Adipocyte (in vitro differentiated cells): ENCODE measurements at regions not wholly inside any gene's neighbourhood (a gene's known extent, or its start where the extent isn't known, plus 50 kb on each side); places are given as distances from the start of the nearest gene placed in this dataset.

Experiments
- DNase-seq: peaks from one replicate; pipeline ENCODE4 v3.0.0-alpha.2; 2015; ENCODE audit warnings: low read depth
- H3K27me3 ChIP-seq: replicated peaks from 2 replicates; pipeline ENCODE4 v1.7.0; 2013; ENCODE audit warnings: mild to moderate bottlenecking, low read length, moderate library complexity; ENCODE audit not compliant: control insufficient read depth, insufficient read depth
- H3K36me3 ChIP-seq: 2 replicates; pipeline ENCODE4 v1.7.0; 2013; ENCODE audit warnings: low read length, mild to moderate bottlenecking, moderate library complexity; ENCODE audit not compliant: control insufficient read depth, insufficient read depth, severe bottlenecking
- H3K4me1 ChIP-seq: 2 replicates; pipeline ENCODE4 v1.7.0; 2013; ENCODE audit warnings: mild to moderate bottlenecking, low read length, moderate library complexity; ENCODE audit not compliant: control insufficient read depth, insufficient read depth
- H3K4me3 ChIP-seq: 2 replicates; pipeline ENCODE4 v1.7.0; 2013; ENCODE audit warnings: mild to moderate bottlenecking, low read length, moderate library complexity
- H3K9ac ChIP-seq: 2 replicates; pipeline ENCODE4 v1.7.0; 2013; ENCODE audit warnings: mild to moderate bottlenecking, low read length, moderate library complexity
- H3K9me3 ChIP-seq: 2 replicates; pipeline ENCODE4 v1.7.0; 2013; ENCODE audit warnings: mild to moderate bottlenecking, low read length, moderate library complexity; ENCODE audit not compliant: control insufficient read depth

DNA sequence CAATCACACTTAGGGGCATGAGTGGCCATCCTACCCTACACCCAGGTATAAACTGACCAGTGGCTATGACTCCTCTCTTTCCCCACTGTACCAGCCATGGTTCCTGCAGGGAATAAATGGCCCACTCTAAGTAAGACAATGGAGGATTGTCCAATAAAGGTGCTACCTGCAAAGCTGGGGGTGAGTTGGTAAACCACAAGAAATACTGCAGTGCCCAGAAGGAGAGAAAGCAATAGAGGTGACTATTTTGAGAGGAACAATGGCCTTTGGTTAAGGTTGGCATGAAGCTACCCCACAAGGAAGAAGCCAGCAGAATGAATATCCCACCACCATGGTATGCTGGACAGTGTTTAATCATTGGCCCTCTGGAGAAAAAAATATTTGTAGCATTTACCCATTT lies 233.3 kb upstream of the ECI2 start:
- Histone ChIP-seq H3K9me3 (no peaks in the 10 kb centered on the region), H3K4me1 (peaks cover 29% of the 10 kb centered on the region), H3K27me3 (no peaks in the 10 kb centered on the region), H3K4me3 (no peak overlapping the region), H3K9ac (no peak overlapping the region), H3K36me3 (no peaks in the 10 kb centered on the region)
- DNase-seq: no peak

DNA sequence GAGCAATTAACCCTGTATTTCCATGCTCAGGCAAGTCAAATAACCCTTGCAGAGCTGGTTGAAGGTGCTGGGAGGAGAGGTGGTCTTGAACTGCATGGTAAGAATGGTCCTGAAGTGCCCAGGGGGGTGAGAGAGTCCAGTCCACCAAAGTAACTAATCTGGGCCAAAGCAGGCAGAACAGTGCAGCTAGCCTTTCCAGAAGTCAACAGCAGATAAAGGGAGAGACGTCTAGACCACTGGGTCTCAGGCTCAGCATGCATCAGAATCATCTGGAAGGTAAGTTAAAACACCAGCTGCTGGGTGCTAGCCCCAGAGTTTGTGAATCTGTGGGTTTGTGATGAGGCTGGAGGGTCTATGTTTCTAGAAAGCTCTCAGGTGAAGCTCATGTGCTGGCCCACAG lies 232.3 kb upstream of the ECI2 start:
- Histone ChIP-seq H3K27me3 (no peaks in the 10 kb centered on the region), H3K9ac (no peak overlapping the region), H3K4me1 (peaks cover 29% of the 10 kb centered on the region), H3K9me3 (no peaks in the 10 kb centered on the region), H3K36me3 (no peaks in the 10 kb centered on the region), H3K4me3 (no peak overlapping the region)
- no peak for DNase-seq

DNA sequence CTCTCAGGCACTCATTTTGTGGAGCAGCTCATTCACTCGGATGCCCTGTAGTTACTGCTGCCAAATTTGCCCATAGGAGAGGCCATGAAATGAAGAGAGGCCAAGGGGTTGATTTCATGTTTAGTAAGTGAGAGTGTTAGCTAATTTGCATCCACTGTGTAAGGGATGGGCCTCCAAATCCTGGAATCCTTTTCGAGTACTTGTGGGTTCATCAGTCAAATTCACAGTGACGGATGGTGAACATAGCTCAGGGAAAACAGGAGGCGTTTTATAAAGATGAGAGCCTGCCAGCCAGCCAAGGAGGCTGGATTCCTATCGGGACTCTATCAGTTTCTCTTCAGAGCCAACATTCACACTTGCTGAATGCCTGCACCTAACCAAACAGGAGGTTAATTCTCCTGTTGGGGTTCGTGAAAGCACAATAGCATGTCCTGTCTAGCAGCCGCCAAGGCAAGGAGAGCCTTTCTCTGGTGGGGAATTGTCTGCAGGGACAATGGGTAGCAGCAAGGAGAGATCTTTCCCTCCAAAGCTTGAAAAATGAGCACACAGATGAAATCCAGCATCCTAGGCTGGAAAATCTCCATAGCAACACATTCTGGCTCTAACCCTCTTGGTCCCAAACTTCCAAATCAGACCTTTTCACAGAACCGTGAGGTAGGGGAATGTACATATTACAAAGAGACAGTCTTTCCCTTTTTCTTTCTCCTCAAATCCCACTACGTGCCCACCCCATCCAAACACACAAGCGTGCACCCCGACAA lies 231.4 kb upstream of the ECI2 start:
- DNase-seq: no peak
- H3K4me3 ChIP-seq: no peak overlapping the region
- peaks cover 27% of the 10 kb centered on the region for H3K4me1 ChIP-seq
- no peak overlapping the region for H3K9ac ChIP-seq
- no peaks in the 10 kb centered on the region for H3K27me3 ChIP-seq
- no peaks in the 10 kb centered on the region for H3K36me3 ChIP-seq
- no peaks in the 10 kb centered on the region for H3K9me3 ChIP-seq

DNA sequence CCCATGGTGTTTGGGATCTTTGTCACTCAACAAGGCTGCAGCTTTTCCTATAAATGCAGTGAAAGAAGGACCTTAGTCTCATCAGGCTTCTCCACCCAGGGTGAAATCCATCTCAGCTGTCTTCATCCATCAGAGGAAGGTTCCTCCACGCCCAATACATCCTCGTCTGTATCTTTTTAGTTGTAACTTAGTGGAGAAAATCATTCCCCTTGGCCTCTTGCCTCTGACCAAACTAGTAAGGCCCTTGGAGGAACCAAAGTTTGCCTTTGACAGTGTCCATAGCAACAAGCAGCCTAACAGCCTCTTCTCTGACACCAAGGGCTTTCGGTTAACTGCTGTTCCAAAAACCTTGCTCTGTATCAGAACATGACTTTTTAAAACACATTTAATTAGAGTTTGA lies 230.3 kb upstream of the ECI2 start:
- no peaks in the 10 kb centered on the region for H3K36me3 ChIP-seq
- no peak for DNase-seq
- peaks cover 16% of the 10 kb centered on the region for H3K4me1 ChIP-seq
- H3K9ac ChIP-seq: no peak overlapping the region
- H3K4me3 ChIP-seq: no peak overlapping the region
- H3K27me3 ChIP-seq: no peaks in the 10 kb centered on the region
- no peaks in the 10 kb centered on the region for H3K9me3 ChIP-seq

DNA sequence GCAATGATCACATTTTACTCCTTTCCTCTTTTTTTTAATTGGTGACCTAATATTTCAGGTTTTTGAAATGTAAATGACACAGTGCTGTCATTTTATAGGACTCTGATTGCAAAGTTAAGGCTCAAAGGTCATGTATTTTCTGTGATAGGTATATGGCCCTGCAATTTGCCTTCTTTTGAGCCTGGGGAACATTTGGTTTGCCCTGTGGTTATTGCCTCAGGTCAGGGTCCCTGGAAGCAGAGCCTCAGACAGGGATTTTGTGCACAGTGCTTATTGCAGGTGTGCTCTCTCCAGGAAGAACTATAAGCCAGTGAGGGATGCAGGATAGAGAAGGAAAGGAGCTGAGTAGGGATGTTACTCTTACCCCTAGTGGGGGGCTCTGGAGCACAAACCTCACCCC lies 229.3 kb upstream of the ECI2 start:
- H3K9me3 ChIP-seq: no peaks in the 10 kb centered on the region
- H3K27me3 ChIP-seq: no peaks in the 10 kb centered on the region
- H3K4me3 ChIP-seq: no peak overlapping the region
- H3K4me1 ChIP-seq: peaks cover 11% of the 10 kb centered on the region
- no peaks in the 10 kb centered on the region for H3K36me3 ChIP-seq
- no peak for DNase-seq
- H3K9ac ChIP-seq: no peak overlapping the region

DNA sequence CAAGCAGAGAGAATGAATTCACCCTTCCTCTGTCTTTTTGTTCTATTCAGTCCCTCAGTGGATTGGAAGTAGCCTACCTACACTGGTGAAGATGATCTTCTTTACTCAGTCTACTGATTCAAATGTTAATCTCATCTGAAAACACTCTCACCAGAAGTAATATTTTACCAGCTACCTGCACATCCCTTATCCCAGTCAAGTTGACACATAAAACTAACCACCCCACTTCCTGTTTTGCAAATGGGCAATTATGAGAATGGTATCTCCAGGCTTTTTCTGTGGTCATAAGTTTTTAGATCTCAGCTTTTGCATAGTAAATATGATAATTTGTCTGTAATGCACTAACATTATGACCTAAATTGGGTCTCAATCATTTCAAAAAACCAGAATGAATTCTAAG lies 228.8 kb upstream of the ECI2 start:
- Histone ChIP-seq H3K4me1 (peaks cover 11% of the 10 kb centered on the region), H3K4me3 (no peak overlapping the region), H3K36me3 (no peaks in the 10 kb centered on the region), H3K27me3 (no peaks in the 10 kb centered on the region), H3K9ac (no peak overlapping the region), H3K9me3 (no peaks in the 10 kb centered on the region)
- DNase-seq: no peak

DNA sequence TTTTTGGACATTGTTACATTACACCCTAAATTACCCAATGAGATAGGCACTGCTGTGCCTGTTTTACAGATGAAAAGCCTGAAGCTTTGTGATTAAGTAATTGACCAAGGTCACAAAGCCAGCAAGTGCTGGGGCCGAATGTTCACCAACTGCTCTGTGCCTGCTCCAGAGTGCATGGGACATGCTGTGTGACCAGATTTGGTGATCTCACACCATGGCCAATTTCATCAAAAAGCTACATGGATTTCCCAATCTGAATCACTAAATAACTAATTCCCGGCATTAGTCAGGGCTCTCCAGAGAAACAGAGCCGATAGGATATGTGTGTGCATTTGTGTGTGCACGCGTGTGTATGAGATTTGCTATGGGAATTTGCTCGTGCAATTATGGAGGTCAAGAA lies 228.3 kb upstream of the ECI2 start:
- Histone ChIP-seq H3K4me3 (no peak overlapping the region), H3K4me1 (peaks cover 12% of the 10 kb centered on the region), H3K27me3 (no peaks in the 10 kb centered on the region), H3K36me3 (no peaks in the 10 kb centered on the region), H3K9ac (no peak overlapping the region), H3K9me3 (no peaks in the 10 kb centered on the region)
- DNase-seq: no peak

DNA sequence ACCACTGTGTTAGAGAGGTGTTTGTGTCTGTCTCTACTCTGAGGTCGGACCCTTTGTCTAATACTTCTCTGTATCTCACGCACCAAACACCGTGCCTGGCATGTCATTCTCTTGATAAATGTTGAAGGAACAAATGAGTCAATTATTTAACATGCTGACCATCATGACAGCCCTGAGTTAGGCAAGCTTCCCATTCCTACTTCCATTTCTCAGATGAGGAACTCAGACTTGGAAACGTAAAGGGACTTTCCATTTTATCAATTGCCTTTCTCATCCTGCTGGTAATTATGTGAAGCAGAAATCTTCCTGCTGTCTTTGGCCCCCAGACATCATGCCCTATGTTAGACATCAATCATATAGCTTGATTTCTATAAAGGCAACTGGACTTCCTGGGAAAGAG lies 227.0 kb upstream of the ECI2 start:
- H3K4me1 ChIP-seq: peaks cover 16% of the 10 kb centered on the region
- H3K27me3 ChIP-seq: no peaks in the 10 kb centered on the region
- H3K4me3 ChIP-seq: no peak overlapping the region
- no peak for DNase-seq
- no peaks in the 10 kb centered on the region for H3K36me3 ChIP-seq
- H3K9ac ChIP-seq: no peak overlapping the region
- H3K9me3 ChIP-seq: no peaks in the 10 kb centered on the region

DNA sequence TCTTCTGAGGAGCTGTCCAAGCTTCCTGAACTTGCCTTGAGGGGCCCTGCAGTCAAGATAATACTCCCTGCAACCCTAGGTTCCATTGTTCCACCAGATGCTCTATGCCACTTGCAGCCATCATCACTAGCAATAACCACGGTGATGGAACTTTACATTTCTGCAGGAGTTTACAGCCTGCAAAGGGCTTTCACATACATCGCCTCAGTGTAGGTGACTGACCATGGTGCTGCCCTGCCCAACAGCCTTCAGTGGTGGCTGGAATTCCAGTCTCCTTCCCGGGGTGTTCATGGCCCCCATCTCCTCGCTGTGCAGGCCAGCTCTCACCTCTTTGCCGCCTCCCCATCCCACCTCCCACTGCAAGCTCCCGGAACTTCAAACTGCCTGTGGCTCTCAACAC lies 225.5 kb upstream of the ECI2 start:
- Histone ChIP-seq H3K9ac (no peak overlapping the region), H3K4me3 (no peak overlapping the region), H3K9me3 (no peaks in the 10 kb centered on the region), H3K27me3 (no peaks in the 10 kb centered on the region), H3K4me1 (peaks cover 16% of the 10 kb centered on the region), H3K36me3 (no peaks in the 10 kb centered on the region)
- no peak for DNase-seq

DNA sequence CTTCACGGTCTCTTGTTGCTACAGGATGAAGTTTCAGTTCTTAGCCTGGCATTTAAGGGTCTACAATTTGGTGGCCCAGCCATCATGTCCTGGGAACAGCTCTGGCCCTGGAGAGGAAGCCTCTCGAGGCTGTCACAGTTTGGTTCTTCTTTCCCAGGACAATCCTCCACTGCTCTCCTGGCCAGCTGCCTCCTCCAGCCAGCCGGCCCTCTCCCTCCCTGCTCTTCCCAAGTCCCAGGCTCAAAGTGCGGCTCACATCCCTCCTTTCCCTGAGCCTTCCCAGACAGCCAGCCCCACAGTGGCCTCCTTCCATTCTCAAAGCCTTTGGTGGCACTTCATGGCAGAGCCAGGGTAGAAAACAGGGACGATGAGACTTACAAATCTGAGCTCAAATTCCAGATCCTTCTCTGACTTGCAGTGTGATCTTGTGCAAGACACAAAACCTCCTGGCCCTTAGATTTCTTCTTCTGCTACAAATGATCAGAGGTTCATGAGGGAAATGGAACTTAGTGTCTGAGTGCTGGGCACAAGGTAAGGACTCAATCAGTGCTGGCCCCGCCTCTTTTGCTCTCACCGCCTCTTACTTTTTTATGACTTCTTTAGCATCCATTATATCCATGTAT lies 223.8 kb upstream of the ECI2 start:
- Histone ChIP-seq H3K9ac (peak overlapping the region; percentile 80), H3K4me1 (peaks cover 26% of the 10 kb centered on the region), H3K27me3 (no peaks in the 10 kb centered on the region), H3K4me3 (peak overlapping the region; percentile 59), H3K9me3 (no peaks in the 10 kb centered on the region), H3K36me3 (no peaks in the 10 kb centered on the region)
- no peak for DNase-seq

DNA sequence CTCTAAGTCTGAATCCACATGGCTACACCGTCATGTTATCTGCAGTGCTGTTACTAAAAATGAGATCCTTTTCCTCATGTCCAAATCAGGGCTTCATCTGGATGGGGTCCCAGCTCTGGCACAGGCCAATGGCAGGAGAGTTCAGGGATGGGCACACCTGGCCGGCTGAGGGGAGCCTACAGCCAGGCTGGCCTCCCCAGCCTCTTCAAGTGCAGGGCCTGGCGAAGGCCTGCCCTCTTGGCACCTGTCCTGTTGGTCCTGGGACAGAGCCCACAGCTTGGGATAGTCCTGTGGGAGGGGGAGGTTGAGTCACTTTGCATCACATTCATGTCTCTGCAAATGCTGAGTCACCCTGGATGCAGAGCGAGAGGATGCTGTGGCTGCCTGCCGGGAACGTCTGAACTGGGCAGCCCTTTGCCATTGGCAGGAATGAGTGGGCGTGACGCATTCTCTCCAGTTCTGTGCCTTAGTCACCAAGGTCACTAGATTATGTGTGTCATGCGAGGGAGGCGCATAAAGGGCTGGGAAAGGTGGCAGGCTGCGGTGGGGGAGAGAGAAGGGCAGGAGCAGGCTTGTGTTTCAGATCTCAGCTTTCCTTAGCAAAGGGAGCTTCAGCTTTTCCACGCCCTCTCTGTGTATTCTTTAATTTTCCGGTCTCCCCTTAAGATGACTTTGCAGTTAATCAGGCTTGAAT lies 223.2 kb upstream of the ECI2 start:
- H3K27me3 ChIP-seq: no peaks in the 10 kb centered on the region
- peak overlapping the region; percentile 59 for H3K4me3 ChIP-seq
- H3K36me3 ChIP-seq: no peaks in the 10 kb centered on the region
- no peaks in the 10 kb centered on the region for H3K9me3 ChIP-seq
- peaks cover 26% of the 10 kb centered on the region for H3K4me1 ChIP-seq
- peak; percentile 98 for DNase-seq
- H3K9ac ChIP-seq: peak overlapping the region; percentile 80
